ENCODE measurements at regions not wholly inside any gene's neighbourhood (a gene's known extent, or its start where the extent isn't known, plus 50 kb on each side); places are given as distances from the start of the nearest gene placed in this dataset.

GRCh38 chr7:113812591-113813255 is 106.1 kb downstream of the PPP1R3A start:
- H3K9me3 ChIP-seq = no peaks in the 10 kb centered on the region
- H3K4me3 ChIP-seq = no peak overlapping the region
- no peaks in the 10 kb centered on the region for H3K27me3 ChIP-seq
- H3K27ac ChIP-seq = no peak overlapping the region
- intact Hi-C loops (cut with DNase I; ENCODE audit: low total_unique reads) = no loop called here
- no peak for DNase-seq
- no peaks in the 10 kb centered on the region for H3K4me1 ChIP-seq
- TF ChIP-seq, protein P1, sequence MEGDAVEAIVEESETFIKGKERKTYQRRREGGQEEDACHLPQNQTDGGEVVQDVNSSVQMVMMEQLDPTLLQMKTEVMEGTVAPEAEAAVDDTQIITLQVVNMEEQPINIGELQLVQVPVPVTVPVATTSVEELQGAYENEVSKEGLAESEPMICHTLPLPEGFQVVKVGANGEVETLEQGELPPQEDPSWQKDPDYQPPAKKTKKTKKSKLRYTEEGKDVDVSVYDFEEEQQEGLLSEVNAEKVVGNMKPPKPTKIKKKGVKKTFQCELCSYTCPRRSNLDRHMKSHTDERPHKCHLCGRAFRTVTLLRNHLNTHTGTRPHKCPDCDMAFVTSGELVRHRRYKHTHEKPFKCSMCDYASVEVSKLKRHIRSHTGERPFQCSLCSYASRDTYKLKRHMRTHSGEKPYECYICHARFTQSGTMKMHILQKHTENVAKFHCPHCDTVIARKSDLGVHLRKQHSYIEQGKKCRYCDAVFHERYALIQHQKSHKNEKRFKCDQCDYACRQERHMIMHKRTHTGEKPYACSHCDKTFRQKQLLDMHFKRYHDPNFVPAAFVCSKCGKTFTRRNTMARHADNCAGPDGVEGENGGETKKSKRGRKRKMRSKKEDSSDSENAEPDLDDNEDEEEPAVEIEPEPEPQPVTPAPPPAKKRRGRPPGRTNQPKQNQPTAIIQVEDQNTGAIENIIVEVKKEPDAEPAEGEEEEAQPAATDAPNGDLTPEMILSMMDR (IDR thresholded peaks at IDR 0.05) = no peak
- TF ChIP-seq POLR2A (IDR thresholded peaks at IDR 0.05) = no peak
- no peaks in the 10 kb centered on the region for H3K36me3 ChIP-seq

DNA sequence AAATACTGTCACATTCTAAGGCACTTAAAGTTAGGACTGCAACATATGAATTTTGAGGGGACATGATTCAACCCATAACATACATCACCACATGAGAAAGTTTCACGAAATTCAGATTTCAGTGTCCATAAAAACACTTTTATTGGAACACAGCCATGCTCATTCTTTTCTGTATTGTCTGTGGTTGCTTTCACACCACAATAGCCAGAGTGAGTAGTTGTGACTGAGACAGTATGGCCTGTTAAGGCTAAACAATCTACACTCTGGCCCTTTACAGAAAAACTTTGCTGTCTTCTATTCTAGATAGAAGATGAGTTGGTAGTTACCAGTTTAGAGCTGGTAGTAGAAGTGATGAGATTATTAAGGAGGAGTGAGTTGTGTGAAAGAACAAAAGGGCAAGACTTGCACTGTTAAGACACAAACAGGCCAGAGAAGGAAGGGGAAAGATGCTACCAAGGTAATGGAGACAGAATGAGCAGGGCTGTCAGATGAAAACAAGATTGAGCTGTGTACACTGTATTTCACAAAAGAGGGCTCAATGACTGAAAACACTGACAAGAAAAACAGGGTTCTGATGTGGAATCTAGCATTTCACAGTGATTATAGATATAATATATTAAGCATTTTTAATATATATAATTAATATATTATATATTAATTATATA is 108.6 kb downstream of the PPP1R3A start:
- no peak for DNase-seq
- intact Hi-C loops (cut with DNase I; ENCODE audit: low total_unique reads) = no loop called here
- Histone ChIP-seq H3K4me3 (no peak overlapping the region), H3K4me1 (no peaks in the 10 kb centered on the region), H3K36me3 (no peaks in the 10 kb centered on the region), H3K27me3 (no peaks in the 10 kb centered on the region), H3K27ac (no peak overlapping the region), H3K9me3 (no peaks in the 10 kb centered on the region)
- no peak for TF ChIP-seq POLR2A (IDR thresholded peaks at IDR 0.05)
- TF ChIP-seq, protein P1 (IDR thresholded peaks at IDR 0.05) = no peak

DNA sequence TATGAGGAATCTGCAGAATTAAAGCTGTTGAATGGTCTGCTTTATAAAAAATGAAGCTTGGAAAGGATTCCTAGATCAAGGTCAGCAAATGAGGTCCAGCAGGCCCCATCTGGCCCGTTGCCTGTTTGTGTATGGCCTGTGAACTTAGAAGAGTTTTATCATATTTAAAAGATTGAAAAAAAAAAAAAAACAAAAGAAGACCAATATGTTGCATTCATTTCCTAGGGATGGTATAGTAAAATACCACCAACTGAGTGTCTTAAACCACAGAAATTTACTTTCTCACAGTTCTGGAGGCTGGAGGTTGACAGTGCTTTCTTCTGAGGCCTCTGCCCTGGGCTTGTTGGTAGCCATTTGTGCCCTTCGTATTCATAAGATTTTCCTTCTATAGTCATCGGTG is 109.2 kb downstream of the PPP1R3A start:
- Histone ChIP-seq H3K4me3 (no peak overlapping the region), H3K27me3 (no peaks in the 10 kb centered on the region), H3K9me3 (no peaks in the 10 kb centered on the region), H3K36me3 (no peaks in the 10 kb centered on the region), H3K27ac (no peak overlapping the region), H3K4me1 (no peaks in the 10 kb centered on the region)
- intact Hi-C loops (cut with DNase I; ENCODE audit: low total_unique reads) = no loop called here
- no peak for DNase-seq
- no peak for TF ChIP-seq POLR2A (IDR thresholded peaks at IDR 0.05)
- TF ChIP-seq, protein P1 (IDR thresholded peaks at IDR 0.05) = no peak

GRCh38 chr7:113806633-113807327 is 112.0 kb downstream of the PPP1R3A start:
- H3K27ac ChIP-seq = no peak overlapping the region
- intact Hi-C loops (cut with DNase I; ENCODE audit: low total_unique reads) = no loop called here

More at GRCh38 chr7:113806633-113807327, 112.0 kb downstream of the PPP1R3A start:
- Histone ChIP-seq H3K4me1 (no peaks in the 10 kb centered on the region), H3K4me3 (no peak overlapping the region), H3K9me3 (no peaks in the 10 kb centered on the region), H3K36me3 (no peaks in the 10 kb centered on the region), H3K27me3 (no peaks in the 10 kb centered on the region)
- TF ChIP-seq, protein P1 (IDR thresholded peaks at IDR 0.05) = no peak
- no peak for TF ChIP-seq POLR2A (IDR thresholded peaks at IDR 0.05)
- no peak for DNase-seq

Data from uterus (tissue), 3 donors.